ENCODE measurements at regions not wholly inside any gene's neighbourhood (a gene's known extent, or its start where the extent isn't known, plus 50 kb on each side); places are given as distances from the start of the nearest gene placed in this dataset.

DNA sequence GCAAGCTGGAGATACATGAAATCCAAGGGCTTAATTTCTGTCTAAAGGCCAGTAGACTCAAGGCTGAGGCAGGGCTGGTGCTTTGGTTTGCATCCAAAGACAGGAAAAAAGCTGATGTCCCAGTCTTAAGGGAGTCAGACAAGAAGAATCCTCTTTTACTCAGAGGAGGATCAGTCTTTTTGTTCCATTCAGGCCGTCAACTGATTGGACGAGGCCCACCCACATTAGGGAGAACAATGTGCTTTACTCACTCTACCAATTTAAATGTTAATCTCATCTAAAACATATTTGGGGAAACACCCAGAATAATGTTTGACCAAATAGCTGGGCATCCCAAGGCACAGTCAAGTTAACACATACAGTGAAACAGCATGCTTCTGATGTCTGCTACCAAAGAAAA is 388.5 kb upstream of the CHRM2 start:
- TF ChIP-seq, protein P1, sequence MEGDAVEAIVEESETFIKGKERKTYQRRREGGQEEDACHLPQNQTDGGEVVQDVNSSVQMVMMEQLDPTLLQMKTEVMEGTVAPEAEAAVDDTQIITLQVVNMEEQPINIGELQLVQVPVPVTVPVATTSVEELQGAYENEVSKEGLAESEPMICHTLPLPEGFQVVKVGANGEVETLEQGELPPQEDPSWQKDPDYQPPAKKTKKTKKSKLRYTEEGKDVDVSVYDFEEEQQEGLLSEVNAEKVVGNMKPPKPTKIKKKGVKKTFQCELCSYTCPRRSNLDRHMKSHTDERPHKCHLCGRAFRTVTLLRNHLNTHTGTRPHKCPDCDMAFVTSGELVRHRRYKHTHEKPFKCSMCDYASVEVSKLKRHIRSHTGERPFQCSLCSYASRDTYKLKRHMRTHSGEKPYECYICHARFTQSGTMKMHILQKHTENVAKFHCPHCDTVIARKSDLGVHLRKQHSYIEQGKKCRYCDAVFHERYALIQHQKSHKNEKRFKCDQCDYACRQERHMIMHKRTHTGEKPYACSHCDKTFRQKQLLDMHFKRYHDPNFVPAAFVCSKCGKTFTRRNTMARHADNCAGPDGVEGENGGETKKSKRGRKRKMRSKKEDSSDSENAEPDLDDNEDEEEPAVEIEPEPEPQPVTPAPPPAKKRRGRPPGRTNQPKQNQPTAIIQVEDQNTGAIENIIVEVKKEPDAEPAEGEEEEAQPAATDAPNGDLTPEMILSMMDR (IDR thresholded peaks at IDR 0.05) = no peak
- no peak for TF ChIP-seq EZH2 (IDR thresholded peaks at IDR 0.05; ENCODE audit: borderline replicate concordance, insufficient read depth, low read depth, low read length, poor library complexity, severe bottlenecking)

All from B cell (primary cell).